ENCODE measurements at regions not wholly inside any gene's neighbourhood (a gene's known extent, or its start where the extent isn't known, plus 50 kb on each side); places are given as distances from the start of the nearest gene placed in this dataset.
"Not testable (repeated sequence)": the region's sequence is repeated elsewhere in the genome, so short reads cannot be mapped to it uniquely, and the experiment has no call there.

DNA sequence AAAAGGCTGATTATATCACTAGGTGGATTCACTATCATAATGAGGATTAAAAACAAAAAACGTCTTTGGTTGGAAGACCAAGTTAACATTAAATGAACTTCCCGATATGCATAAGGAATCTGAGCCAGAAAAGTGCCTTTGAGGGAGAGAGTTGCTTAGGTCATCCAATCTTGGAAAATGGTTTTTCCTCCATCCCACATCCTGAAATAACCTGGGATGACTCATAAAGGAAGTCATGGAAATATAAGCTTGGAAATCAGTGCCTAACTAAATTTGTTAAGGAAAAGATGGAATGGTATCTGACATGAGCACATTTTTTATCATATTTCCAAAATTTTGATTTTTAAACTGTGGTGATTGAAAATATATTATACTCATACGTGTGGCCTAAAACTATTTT lies 66.0 kb downstream of the KBTBD8 start:
- no peak overlapping the region for H3K4me3 Mint-ChIP-seq
- DNase-seq (no peak), ATAC-seq (no peak)
- H3K4me1 Mint-ChIP-seq, result no peaks in the 10 kb centered on the region
- H3K27ac Mint-ChIP-seq, result no peak overlapping the region
- peaks cover 0 to 9% of the 10 kb centered on the region in 2 donors for H3K9me3 Mint-ChIP-seq
- no peaks in the 10 kb centered on the region for H3K27me3 Mint-ChIP-seq

DNA sequence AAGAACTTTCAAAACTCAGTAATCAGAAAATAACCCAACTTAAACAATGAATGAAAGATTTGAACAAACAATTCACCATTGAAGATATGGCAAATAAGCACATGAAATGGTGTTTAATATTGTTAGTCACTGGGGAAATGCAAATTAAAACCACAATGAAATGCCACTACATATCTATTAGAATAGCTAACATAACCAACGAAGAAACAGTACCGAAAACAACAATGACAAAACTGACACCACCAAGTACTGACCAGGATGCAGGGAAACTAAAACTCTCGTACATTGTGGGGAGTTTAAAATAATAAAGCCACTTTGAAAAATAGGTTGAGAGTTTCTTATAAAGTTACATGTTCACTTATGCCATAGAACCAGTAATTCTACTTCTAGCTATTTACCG lies 69.1 kb downstream of the KBTBD8 start:
- H3K4me1 Mint-ChIP-seq, result no peaks in the 10 kb centered on the region
- DNase-seq, result no peak
- peaks cover 0 to 5% of the 10 kb centered on the region in 2 donors for H3K9me3 Mint-ChIP-seq
- no peak for ATAC-seq
- H3K27ac Mint-ChIP-seq, result no peak overlapping the region
- H3K27me3 Mint-ChIP-seq, result no peaks in the 10 kb centered on the region
- H3K4me3 Mint-ChIP-seq, result no peak overlapping the region

DNA sequence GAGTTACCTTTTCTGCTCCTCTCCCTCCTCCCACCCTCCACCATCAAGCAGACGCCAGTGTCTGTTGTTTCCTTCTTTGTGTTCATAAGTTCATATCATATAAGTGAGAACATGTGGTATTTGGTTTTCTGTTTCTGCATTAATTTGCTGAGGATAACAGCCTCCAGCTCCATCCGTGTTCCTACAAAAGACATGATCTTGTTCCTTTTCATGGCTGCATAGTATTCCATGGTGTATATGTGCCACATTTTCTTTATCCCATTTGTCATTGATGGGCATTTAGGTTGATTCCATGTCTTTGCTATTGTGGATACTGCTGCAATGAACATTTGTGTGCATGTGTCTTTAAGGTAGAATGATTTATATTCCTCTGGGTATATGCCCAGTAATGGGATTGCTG lies 74.5 kb downstream of the KBTBD8 start:
- not testable (repeated sequence) for H3K27ac Mint-ChIP-seq, ATAC-seq, DNase-seq, H3K9me3 Mint-ChIP-seq, H3K27me3 Mint-ChIP-seq, H3K4me3 Mint-ChIP-seq
- peaks cover 24% of the 10 kb centered on the region for H3K4me1 Mint-ChIP-seq

DNA sequence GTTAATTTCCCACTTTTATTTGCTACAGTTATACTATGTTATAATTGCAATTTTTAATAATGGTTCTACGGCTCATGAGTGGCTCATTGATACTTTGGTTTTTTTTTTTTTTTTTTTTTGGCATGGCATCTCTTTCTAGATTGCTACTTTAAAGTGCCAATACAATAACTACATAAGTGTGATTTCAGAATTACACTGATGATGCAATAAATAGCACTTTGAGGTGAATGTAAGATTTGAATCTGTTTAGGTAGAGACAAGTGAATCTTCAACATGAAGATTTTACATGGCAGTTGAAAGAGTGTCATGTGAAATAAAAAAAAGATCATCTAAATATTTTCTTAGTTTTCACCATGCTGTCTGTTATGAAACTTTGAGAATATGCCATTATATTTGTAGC lies 75.7 kb downstream of the KBTBD8 start:
- H3K4me1 Mint-ChIP-seq, result peaks cover 27% of the 10 kb centered on the region
- H3K9me3 Mint-ChIP-seq, result peaks cover 6 to 9% of the 10 kb centered on the region in 2 donors
- H3K27ac Mint-ChIP-seq, result no peak overlapping the region
- no peak for DNase-seq
- H3K4me3 Mint-ChIP-seq, result no peak overlapping the region
- no peak for ATAC-seq
- no peaks in the 10 kb centered on the region for H3K27me3 Mint-ChIP-seq

DNA sequence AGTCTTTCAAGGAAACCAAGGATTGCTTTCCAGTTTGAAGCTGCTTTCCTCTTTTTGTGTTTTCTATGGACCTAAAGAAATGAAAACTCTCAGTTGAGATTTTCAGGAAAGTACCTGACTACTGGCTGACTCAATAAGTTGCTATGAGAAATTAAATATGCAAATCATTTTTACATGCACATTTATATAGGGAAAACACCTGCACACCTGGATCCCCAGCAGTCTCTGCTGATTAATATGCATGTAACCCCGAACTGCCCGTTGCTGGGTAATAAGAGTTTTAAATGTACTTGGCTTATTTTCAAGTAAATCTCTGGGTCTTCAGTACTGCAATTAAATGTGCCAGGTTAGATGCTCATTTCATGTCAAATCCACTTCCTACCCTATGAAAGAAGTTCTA lies 77.2 kb downstream of the KBTBD8 start:
- DNase-seq (peak in 1 of 2 donors; percentile 16), ATAC-seq (peak; percentile 75)
- Mint-ChIP-seq H3K9me3 (peaks cover 14% of the 10 kb centered on the region in 2 donors), H3K27ac (peak overlapping the region in 1 of 2 donors; percentile 16), H3K4me1 (peaks cover 32% of the 10 kb centered on the region), H3K4me3 (no peak overlapping the region), H3K27me3 (no peaks in the 10 kb centered on the region)

DNA sequence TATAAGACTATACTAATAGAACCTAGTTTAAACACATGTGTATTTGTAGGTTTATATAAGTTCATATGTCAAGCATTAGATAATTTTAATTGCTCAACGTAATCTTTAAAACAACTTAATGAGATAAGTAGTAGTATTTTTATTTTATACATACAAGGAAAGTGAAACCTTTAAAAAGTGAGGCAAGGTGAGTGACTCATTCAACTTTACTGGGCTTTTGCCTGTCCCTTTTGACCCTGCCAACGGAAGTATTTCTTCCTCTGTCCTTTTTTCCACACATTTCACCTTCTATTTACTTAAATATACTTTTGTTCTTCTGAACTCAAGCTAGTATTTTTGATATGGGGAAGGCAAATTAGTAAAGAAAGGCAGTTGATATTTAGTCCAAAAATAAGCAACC lies 78.5 kb downstream of the KBTBD8 start:
- DNase-seq (no peak), ATAC-seq (no peak)
- no peaks in the 10 kb centered on the region for H3K27me3 Mint-ChIP-seq
- peaks cover 14% of the 10 kb centered on the region in 2 donors for H3K9me3 Mint-ChIP-seq
- H3K27ac Mint-ChIP-seq, result peak overlapping the region in 1 of 2 donors; percentile 89
- no peak overlapping the region for H3K4me3 Mint-ChIP-seq
- H3K4me1 Mint-ChIP-seq, result peaks cover 32% of the 10 kb centered on the region

DNA sequence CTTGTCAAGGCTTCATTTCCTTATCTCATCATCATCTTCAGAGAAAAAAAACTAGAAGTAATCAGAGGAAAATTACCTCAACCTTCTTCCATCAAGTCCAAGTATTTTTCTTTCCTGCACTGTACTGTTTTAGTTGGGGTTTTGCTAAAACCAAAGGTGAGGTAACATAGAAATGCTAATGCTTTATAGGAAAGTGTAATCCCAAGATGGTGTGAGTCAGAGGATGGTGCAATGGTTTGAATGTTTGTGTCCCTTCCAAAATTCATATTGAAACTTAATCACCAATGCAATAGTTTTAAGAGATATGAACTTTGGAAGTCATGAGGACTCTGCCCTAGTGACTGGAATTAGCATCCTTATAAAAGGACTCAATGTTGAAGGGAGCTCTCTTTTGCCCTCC lies 79.5 kb downstream of the KBTBD8 start:
- peak in 1 of 2 donors; percentile 12 for DNase-seq
- H3K27me3 Mint-ChIP-seq, result no peaks in the 10 kb centered on the region
- peaks cover 14% of the 10 kb centered on the region in 2 donors for H3K9me3 Mint-ChIP-seq

DNA sequence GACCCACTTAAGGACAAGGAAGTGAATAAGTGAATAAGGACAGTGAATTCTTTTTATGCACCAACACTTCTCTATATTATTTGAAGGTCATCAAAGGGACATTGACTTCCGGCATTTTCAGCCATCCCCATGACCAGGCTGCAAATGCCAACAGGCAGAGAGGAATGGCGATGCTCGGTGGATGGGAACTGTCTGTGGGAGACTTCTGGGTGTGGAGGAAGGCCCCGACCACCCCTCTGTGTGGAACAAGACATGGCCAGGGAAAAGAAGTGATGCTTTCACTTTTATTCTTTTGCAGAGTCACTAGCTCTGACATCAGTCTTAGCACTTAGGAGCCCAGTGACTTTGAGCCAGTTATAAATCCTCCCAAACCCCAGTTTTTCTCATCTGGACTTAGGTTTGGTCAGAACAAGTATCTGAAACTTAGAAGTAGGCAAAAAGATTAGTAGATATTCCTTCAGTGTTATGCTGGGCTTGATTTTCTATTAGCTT lies 84.5 kb downstream of the KBTBD8 start:
- DNase-seq, result no peak
- H3K9me3 Mint-ChIP-seq, result peaks cover 36 to 50% of the 10 kb centered on the region in 2 donors
- H3K27ac Mint-ChIP-seq, result peak overlapping the region; percentile 78 to 88
- H3K4me1 Mint-ChIP-seq, result peaks cover 32% of the 10 kb centered on the region
- no peak for ATAC-seq
- no peaks in the 10 kb centered on the region for H3K27me3 Mint-ChIP-seq
- H3K4me3 Mint-ChIP-seq, result no peak overlapping the region

More for the DNA sequence above, 79.5 kb downstream of the KBTBD8 start:
- Mint-ChIP-seq H3K4me1 (peaks cover 39% of the 10 kb centered on the region), H3K27ac (peak overlapping the region; percentile 14 to 89), H3K4me3 (peak overlapping the region in 1 of 2 donors; percentile 63)
- ATAC-seq, result peak; percentile 67

DNA sequence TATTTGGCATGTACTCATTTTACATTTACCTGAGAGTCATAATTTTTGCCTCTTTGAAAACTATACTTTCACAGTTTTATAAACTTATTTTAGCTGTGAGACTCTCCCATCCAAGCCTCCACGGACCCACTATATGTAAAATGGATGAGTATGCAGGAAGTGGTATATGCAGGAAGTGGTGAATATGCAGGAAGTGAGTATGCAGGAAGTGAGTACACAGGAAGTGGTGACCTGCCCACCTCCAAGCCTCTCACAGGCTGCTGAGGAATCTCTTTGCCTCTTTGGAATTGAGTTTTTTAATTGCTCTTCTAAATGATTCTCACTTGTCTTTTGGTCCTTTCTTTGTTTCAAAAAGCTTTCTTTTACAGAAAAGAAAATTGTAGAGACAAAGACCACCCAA lies 85.2 kb downstream of the KBTBD8 start:
- Mint-ChIP-seq H3K4me3 (peak overlapping the region; percentile 57 to 61), H3K9me3 (peaks cover 40 to 57% of the 10 kb centered on the region in 2 donors)
- ATAC-seq, result peak; percentile 100

DNA sequence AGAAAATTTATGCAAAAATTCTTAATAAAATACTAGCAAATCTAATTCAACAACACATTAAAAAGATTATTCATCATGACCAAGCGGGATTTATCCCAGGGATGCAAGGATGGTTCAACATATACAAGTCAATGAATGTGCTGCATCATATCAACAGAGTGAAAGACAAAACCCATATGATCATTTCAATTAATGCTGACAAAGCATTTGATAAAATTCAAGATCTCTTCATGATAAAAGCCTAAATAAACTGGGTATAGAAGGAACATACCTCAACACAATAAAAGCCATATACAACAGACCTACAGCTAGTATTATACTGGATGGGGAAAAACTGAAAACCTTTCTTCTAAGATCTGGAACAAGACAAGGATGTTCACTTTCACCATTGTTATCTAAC lies 89.7 kb downstream of the KBTBD8 start:
- Mint-ChIP-seq H3K4me3 (no peak overlapping the region), H3K4me1 (peaks cover 24% of the 10 kb centered on the region), H3K27me3 (no peaks in the 10 kb centered on the region), H3K27ac (peak overlapping the region in 1 of 2 donors; percentile 45), H3K9me3 (peaks cover 47 to 57% of the 10 kb centered on the region in 2 donors)
- ATAC-seq, result no peak
- no peak for DNase-seq

More for the DNA sequence above, 85.2 kb downstream of the KBTBD8 start:
- Mint-ChIP-seq H3K27me3 (no peaks in the 10 kb centered on the region), H3K27ac (peak overlapping the region; percentile 51 to 73), H3K4me1 (peaks cover 28% of the 10 kb centered on the region)
- DNase-seq, result peak; percentile 11 to 52

DNA sequence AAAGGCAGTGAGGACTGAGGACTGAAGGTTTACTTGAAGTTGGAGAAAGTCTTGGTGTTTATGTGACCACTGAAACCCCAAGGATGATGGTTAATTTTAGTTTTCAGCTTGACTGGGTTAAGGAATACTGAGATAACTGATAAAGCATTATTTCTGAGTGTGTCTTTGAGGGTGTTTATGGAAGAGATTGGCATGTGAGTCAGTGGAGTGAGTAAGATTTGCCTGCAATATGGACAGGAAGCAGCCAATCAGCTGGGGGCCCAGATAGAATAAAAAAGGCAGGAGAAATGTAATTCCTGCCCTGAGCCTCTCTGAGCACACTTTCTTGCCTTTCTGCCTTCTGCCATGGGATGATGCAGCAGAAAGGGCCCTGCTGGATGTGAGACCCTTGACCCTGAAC lies 92.4 kb downstream of the KBTBD8 start:
- Mint-ChIP-seq H3K9me3 (peaks cover 35 to 41% of the 10 kb centered on the region in 2 donors), H3K27me3 (no peaks in the 10 kb centered on the region), H3K4me1 (peaks cover 9% of the 10 kb centered on the region), H3K27ac (no peak overlapping the region), H3K4me3 (no peak overlapping the region)
- DNase-seq, result no peak
- no peak for ATAC-seq

DNA sequence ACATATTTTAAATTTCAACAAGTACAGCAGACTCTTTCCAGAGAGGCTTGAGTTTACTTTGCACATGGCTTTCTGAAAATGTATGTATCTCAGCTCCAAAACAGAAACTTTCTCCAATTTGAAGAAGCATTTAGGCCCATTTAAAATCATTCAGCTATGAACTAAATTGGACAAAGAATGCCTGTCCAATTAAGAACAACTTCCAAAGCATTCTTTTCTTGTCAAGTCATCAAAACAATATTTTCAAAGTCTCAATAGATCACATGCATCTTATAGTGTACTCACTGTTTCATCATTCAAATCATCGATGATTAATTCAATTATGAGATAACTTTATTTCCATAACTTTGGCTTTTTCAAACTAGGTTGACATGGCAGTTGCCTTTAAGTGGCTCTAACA lies 95.2 kb downstream of the KBTBD8 start:
- H3K9me3 Mint-ChIP-seq, result peaks cover 12 to 23% of the 10 kb centered on the region in 2 donors
- peaks cover 18% of the 10 kb centered on the region for H3K27me3 Mint-ChIP-seq
- H3K4me3 Mint-ChIP-seq, result no peak overlapping the region
- peak overlapping the region in 1 of 2 donors; percentile 4 for H3K27ac Mint-ChIP-seq
- no peak for DNase-seq
- peaks cover 9% of the 10 kb centered on the region for H3K4me1 Mint-ChIP-seq
- no peak for ATAC-seq

DNA sequence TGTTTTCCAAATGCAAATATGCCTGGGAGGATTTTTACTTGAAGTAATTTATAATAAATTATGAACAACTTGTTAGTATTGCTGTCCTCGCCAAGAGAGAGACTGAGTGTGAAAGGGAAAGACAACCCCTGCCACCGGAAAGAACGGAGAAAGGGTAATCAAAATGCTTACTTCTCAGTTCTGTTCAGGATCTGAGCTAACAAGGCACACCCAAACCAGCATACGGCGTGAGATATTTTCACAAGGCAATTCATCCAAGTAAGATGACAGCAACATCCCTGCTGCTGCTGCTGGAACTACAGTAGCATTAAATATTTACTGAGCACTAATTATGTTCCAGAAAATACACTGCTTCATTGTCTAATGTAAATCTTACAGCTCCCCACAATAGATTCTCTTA lies 96.1 kb downstream of the KBTBD8 start:
- no peak for ATAC-seq
- peaks cover 6 to 14% of the 10 kb centered on the region in 2 donors for H3K9me3 Mint-ChIP-seq
- peaks cover 9% of the 10 kb centered on the region for H3K4me1 Mint-ChIP-seq
- no peak for DNase-seq
- H3K4me3 Mint-ChIP-seq, result no peak overlapping the region
- peaks cover 18% of the 10 kb centered on the region for H3K27me3 Mint-ChIP-seq
- no peak overlapping the region for H3K27ac Mint-ChIP-seq

DNA sequence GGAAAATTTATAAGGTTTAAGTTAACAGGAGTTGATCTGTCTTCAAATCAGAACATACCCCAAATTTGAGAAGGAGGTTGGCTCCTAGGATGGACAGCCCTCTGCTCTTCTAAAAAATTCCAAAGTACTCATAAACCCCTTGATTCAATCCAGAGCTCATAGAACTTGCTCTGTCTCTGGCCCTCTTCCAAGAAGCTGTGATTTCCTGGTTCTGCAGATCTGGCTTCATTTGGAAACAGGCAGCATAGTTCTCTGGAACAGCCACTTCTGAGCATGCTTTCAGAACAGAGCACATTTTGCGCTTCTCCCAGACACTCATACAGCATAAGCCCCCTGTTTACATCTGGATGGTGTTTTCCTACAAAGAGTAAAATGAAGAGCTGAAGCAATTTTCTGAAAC lies 96.7 kb downstream of the KBTBD8 start:
- ATAC-seq, result no peak
- DNase-seq, result no peak
- H3K27me3 Mint-ChIP-seq, result peaks cover 18% of the 10 kb centered on the region
- no peak overlapping the region for H3K4me3 Mint-ChIP-seq
- peaks cover 2 to 10% of the 10 kb centered on the region in 2 donors for H3K9me3 Mint-ChIP-seq
- peaks cover 9% of the 10 kb centered on the region for H3K4me1 Mint-ChIP-seq
- H3K27ac Mint-ChIP-seq, result no peak overlapping the region

DNA sequence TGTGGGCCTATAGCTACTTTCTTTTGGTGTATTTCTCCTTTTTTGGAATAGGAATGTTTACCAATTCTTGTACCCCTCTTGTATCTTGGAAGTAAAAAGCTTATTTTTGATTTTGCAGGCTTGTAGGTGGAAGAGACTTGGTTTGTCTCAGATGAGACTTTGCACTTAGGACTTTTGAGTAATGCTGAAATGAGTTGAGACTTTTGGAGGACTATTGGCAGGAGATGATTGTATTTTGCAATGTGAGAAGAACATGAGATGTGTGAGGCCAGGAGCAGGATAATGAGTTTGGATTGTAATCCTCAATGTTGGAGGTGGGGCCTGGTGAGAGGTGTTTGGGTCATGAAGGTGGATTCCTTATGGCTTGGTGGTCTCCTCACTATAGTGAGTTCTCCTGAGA lies 106.3 kb downstream of the KBTBD8 start:
- no peaks in the 10 kb centered on the region for H3K4me1 Mint-ChIP-seq
- H3K4me3 Mint-ChIP-seq, result no peak overlapping the region
- DNase-seq (no peak), ATAC-seq (no peak)
- peaks cover 8% of the 10 kb centered on the region for H3K27me3 Mint-ChIP-seq
- peaks cover 10 to 12% of the 10 kb centered on the region in 2 donors for H3K9me3 Mint-ChIP-seq
- no peak overlapping the region for H3K27ac Mint-ChIP-seq

DNA sequence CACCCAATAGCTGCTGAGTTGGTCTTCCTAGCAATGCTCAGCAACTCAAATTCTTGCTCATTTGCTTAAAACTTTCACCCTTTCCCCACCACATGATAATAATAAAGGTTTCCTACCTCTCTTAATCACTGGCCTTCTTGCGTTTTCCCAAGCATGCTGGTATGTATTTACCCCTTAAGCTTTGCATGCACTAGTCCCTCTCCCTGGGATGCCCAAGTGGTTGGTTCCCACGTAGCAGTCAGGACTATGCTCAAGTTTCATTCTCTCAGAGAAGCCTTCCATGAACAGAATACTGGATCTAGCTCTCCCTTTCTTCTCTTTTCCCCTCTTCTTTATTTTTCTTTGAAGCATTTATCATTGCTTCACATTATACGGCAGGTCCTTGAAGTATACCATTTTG lies 108.8 kb downstream of the KBTBD8 start:
- no peak overlapping the region for H3K4me3 Mint-ChIP-seq
- H3K4me1 Mint-ChIP-seq, result no peaks in the 10 kb centered on the region
- peak overlapping the region in 1 of 2 donors; percentile 11 for H3K27ac Mint-ChIP-seq
- ATAC-seq, result no peak
- H3K9me3 Mint-ChIP-seq, result peaks cover 10 to 12% of the 10 kb centered on the region in 2 donors
- no peak for DNase-seq
- H3K27me3 Mint-ChIP-seq, result peaks cover 15% of the 10 kb centered on the region

DNA sequence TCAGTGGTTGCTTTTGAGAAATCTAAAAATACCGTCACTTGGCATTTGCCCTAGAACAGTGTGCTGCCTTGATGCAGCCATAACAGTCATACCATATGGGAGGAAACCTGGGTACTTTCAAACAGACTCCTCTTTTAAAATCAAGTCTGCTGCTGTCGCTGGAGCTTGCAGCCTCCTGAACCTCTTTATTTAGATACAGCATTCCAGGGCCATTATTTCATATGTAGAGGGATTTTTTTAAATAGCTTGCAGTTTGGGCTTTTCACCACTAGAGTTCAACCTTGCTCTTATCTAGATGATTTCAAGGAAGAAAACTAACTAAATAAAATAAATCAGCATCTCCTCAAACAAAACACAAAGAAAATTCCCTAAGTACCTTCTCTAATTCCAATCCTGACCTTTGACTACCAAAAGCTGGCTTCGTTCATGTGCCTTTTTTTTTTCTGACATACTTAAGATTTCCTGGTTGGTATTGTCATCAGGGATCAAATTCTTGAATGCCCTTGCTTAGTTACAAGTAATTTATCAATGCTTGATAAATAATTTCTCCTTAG lies 111.6 kb downstream of the KBTBD8 start:
- DNase-seq, result no peak

More for the DNA sequence above, 111.6 kb downstream of the KBTBD8 start:
- no peaks in the 10 kb centered on the region for H3K9me3 Mint-ChIP-seq
- no peak overlapping the region for H3K27ac Mint-ChIP-seq
- H3K4me3 Mint-ChIP-seq, result no peak overlapping the region
- peaks cover 15% of the 10 kb centered on the region for H3K27me3 Mint-ChIP-seq
- no peak for ATAC-seq
- H3K4me1 Mint-ChIP-seq, result peaks cover 6% of the 10 kb centered on the region

All from stimulated activated naive CD8-positive, alpha-beta T cell treated with anti-CD3 and anti-CD28 coated beads, Interleukin-15, amount 100 ng/mL, for 72 hours (primary cell).